Skin epidermis (tissue), 12 donors: ENCODE measurements at regions not wholly inside any gene's neighbourhood (a gene's known extent, or its start where the extent isn't known, plus 50 kb on each side); places are given as distances from the start of the nearest gene placed in this dataset.
"Not testable (repeated sequence)": the region's sequence is repeated elsewhere in the genome, so short reads cannot be mapped to it uniquely, and the experiment has no call there.

Experiments used
- H3K27ac ChIP-seq, 21 experiments: fragments of 200-600 bp; sonication (generic) in 11 of 21; one replicate each; pipeline ENCODE4 v1.5.0; 2020; ENCODE audit warnings: mild to moderate bottlenecking in 3 of 21, inconsistent platforms in 2 of 21, moderate library complexity in 2 of 21
- H3K4me3 ChIP-seq, 7 experiments: fragments of 200-600 bp; sonication (generic) in 2 of 7; one replicate each; pipeline ENCODE4 v1.5.0; 2020; ENCODE audit warnings: inconsistent platforms in 2 of 7, mild to moderate bottlenecking in 2 of 7, moderate library complexity in 1 of 7

DNA sequence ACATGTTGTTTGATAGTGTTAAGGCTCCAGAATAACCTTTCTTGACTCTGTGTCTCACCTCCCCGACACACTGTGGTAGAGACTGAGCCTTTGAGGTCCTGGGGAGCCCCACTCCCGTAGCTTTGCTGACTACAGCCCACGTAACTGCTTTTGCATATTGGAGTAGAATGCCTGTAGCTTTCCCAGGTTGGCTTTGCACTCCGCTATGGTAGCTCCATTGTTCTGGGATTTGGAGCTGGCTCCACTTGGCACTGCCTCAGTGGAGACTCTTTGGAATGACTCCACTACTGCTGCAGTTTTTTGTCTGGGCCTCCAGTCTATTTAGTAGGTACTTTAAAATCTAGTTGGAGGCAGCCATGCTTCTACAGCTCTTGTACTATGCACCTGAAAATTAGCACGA, 56.2 kb upstream of the ANXA1 start:
- no peak overlapping the region for H3K27ac ChIP-seq
- no peak overlapping the region for H3K4me3 ChIP-seq

DNA sequence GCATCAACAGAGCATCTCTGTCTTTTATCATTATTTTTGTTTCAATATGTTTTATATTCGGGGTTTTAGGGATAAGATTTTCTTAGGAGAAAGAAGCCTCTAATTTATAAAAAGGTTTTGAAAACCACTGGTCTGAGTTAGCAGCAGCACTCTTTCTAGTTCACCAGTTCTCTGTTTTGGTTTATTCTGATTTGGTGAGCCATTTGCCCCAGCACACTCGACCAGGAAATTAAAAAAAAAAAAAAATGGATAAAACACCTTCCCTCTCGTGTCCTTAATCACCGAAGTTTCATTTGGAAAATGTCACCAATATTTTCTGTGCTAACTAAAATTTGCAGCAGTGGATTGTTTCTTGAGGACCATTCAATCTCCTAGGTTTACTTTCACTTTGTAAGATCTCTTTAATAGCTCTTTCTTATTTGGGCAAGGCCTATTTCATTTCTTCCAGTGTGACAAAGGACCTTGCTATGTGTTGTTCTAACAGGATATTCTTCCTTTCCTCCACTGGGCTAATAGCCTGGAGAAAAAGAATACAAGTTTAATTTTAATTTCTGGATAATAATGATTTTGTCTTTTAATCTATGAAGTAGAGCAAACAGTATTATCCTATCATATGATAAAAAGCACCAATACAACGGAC, 57.8 kb upstream of the ANXA1 start:
- peak overlapping the region in 2 of 21 experiments; percentile 11 to 31 for H3K27ac ChIP-seq
- H3K4me3 ChIP-seq: no peak overlapping the region

- H3K4me3 ChIP-seq: no peak overlapping the region
- peak overlapping the region in 1 of 21 experiments; percentile 31 for H3K27ac ChIP-seq
Observed at GRCh38 chr9:73093016-73093739, 58.5 kb upstream of the ANXA1 start.

- no peak overlapping the region for H3K27ac ChIP-seq
- H3K4me3 ChIP-seq: no peak overlapping the region
Observed at GRCh38 chr9:73091909-73092308, 59.8 kb upstream of the ANXA1 start.

DNA sequence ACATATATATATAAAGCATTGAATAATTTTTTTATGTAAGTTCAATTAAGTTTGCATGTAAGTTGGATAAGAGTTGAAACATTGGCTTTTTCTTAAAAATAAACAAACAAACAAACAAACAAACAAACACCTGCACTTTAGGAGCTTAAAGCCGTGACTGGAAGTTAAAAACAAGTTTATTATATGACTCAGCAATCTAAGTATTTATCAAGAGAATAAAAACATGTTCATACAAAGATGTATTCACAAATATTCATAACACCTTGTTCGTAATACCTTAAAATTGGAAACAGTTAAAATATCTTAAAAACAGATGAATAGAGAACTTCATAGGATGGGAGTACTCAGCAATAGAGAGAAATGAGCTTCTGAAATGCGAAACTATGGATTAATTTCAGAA, 61.5 kb upstream of the ANXA1 start:
- Histone ChIP-seq H3K4me3 (no peak overlapping the region), H3K27ac (no peak overlapping the region)

DNA sequence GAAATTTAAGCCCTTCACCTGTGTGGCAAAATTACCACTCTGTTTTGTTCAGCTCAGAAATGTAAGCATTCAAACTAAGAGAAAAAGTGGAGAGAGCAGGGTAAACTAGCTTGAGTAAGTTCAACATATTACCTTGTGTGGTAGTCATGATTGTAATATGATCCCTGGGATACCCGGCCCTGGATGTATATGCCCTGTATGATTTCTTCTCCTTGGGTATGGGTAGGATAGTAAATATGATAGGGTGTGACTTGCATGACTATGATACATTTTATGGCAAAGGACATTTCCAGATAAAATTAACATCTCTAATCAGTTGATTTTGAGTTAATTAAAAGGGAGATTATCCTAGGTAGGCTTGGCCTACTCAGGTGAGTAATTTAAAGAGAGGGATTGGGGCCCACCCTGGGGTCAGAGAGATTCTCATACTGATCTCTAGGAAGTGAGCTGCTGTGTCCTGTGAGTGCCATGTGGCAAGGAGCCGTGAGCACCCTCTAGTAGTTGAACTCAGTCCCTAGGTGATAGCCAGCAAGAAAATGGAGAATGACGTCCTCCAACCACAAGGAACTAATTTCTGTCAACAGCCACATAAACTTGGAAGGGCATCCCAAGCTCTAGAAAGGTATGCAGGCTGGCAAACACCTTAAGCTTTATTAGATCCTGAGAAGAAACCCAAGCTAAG, 62.2 kb upstream of the ANXA1 start:
- no peak overlapping the region for H3K4me3 ChIP-seq
- H3K27ac ChIP-seq: no peak overlapping the region

DNA sequence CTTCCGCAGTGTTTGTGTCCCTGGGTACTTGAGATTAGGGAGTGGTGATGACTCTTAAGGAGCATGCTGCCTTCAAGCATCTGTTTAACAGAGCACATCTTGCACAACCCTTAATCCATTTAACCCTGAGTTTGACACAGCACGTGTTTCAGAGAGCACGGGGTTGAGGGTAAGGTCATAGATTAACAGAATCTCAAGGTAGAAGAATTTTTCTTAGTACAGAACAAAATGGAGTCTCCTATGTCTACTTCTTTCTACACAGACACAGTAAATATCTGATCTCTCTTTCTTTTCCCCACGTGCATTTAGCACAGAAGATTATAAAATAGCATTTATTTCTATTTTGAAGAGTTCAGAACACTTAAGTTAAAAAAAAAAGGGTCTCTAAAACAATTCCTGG, 63.8 kb upstream of the ANXA1 start:
- H3K27ac ChIP-seq, H3K4me3 ChIP-seq: not testable (repeated sequence)

- H3K4me3 ChIP-seq: no peak overlapping the region
- H3K27ac ChIP-seq: no peak overlapping the region
Observed at GRCh38 chr9:73083519-73083918, 68.1 kb upstream of the ANXA1 start.

DNA sequence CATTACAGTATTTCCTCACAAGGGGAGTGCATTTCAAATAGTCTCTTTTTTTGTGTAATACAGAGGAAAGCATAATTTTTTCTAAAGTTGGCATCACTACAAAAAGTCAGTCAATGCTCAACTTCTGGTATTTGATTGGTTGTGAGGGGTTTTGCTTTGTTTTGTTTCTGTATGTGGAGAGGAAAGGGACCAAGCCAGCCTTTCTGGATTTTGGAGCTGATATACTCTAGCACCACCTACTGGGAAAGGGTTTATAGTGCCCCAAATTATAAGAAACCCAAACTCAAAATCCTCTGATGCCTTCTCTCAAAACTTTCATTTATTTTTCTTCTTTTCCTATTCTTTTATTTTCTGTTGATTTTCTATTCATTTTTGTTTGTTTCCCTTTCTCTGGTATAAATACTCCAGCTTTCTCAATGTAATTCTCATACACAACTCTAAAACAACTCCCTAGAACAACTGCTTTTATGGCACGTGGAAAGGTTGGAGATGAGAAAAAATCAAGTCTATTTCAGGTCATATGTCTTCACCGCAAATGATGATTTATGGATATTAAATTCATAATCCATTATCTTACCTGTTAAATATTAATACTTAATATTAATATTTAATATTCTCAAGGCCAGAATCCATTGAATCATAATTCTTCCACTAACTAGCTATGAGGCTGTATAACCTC, 69.5 kb upstream of the ANXA1 start:
- Histone ChIP-seq H3K4me3 (no peak overlapping the region), H3K27ac (no peak overlapping the region)

- Histone ChIP-seq H3K27ac (no peak overlapping the region), H3K4me3 (no peak overlapping the region)
Observed at GRCh38 chr9:73080110-73080694, 71.5 kb upstream of the ANXA1 start.

- H3K4me3 ChIP-seq: no peak overlapping the region
- H3K27ac ChIP-seq: no peak overlapping the region
Observed at GRCh38 chr9:73079326-73079725, 72.3 kb upstream of the ANXA1 start.

DNA sequence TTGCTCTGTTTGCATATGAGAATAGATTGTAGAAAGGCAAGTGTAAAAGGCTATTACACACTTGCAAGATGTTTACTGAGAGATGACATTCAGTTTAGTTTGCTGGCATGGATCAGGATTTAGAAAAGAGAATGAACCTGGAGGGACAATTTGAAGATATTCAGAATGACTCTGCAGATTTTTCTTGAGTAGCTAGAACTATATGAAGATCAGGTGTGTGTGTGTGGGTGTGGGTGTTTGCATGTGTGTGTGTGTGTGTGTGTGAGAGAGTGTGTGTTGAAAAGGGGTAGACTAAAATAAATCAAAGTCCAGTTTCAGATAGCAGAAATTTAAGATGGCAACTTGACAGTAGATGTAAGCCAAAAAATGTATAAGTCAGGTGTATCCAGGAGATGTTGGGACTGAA, 74.0 kb upstream of the ANXA1 start:
- Histone ChIP-seq H3K4me3 (no peak overlapping the region), H3K27ac (no peak overlapping the region)

DNA sequence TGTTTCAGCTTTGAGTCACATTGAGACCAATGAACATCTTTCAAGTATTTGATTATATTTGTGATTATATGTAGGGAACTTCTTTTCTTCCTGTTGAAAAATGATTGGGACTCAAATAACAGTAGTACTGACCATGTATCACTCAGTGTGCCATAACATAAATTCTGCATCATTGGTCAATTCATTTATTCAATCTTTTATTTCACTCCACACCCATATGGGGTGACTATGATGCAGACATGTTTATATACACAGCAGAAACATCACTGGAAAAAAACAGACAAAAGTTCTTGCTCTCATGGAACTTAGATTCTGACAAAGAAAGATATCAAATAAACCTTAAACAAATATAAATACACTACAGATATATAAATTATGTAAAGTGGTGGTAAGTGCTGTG, 74.7 kb upstream of the ANXA1 start:
- Histone ChIP-seq H3K4me3 (no peak overlapping the region), H3K27ac (no peak overlapping the region)

DNA sequence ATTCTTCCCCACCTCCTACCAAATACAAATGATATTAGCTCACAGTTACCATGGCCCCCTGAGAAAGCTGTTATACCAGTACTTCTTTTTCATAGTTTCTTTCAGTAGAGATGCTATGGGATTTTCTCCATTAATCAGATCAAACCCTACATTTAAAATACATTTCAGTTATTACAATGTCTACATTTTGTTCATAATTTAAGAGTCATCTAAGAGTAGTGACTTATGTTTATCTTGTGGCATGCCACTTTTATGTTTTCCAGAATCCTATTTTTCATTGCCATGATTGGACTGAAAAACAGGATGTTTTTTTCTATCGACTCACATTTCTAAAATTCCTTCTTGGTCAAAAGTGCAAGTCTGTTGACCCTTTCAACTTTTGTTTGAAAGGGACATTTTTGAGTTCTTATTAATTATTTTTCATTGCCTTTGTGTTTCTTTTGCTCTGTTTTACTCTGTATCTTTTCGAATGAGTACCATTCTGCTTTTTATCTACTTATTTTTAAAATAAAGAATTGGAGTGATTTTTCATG, 77.4 kb upstream of the ANXA1 start:
- no peak overlapping the region for H3K4me3 ChIP-seq
- H3K27ac ChIP-seq: peak overlapping the region in 1 of 21 experiments; percentile 20

DNA sequence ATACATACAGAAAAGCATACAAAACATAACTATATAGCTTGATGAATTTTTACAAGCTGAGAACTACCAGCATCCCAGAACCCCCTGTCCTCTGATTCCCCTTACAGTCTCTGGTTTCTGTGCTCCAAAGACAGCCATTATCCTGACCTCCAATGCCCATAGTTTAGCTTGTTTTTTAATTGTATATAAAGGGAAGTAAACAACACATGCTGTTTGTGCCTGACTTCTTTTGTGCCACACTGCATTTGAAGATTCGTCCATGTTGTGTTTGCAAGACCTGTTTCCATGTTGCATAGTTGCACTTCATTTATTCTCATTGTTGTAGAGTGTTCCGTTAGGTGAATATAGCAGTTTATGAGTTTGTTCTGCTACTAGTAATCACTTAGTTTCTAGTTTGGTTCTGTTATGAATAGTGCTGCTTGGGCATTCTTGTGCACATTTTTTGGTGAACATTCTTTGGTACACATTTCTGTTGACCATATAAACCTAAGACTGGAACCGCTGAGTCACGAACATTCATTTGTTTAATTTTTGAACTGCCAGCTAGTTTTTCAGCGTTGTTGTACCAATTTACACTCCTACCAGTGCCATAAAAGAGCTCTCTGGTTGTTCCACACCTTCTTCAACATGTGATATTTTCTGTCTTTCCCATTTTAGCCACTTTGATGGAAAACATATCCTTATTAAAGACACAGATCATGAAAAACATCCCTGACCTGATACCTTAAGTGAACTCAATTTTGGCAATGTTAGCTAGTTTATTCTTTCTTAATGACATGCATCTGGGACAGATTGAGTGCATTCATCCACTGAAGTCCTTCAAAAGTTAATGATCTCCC, 78.1 kb upstream of the ANXA1 start:
- no peak overlapping the region for H3K4me3 ChIP-seq
- peak overlapping the region in 1 of 21 experiments; percentile 20 for H3K27ac ChIP-seq

DNA sequence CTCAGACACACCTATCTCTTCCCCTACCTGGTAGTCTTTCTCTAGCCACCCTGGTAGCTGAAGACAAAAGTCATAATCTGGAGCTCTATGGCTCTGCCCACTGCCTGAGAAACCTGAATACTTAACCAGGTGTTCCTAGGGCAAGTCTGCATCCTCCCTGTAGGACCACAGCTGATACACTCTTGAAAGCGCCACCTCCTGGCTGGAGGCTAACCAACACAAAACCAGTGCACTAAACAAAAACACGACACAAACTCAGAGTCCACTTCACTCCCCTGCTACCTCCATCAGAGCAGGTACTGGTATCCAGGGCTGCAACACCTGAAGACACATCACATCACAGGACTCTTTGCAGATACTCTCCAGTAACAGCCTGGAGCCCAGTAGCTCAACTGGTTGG, 84.6 kb upstream of the ANXA1 start:
- Histone ChIP-seq H3K27ac (no peak overlapping the region), H3K4me3 (no peak overlapping the region)

DNA sequence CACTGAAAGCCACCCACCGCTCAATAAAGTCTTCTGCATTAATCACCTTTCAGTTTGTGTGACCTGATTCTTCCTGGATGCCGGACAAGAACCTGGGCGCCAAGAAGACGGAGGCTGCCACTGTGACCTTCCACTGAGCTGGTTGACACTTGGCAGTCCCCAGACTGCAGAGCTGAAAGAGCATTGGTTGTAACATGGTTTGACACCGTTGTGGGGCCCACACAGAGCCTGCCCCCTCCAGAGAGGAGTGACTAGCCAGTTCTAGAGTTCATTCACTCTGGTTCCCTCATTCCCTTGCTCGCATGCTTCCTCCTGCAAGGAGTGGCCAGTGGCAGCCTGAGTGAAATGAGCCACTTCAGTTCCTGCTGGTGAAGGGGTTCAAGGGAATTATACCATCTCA, 86.2 kb upstream of the ANXA1 start:
- H3K27ac ChIP-seq: no peak overlapping the region
- no peak overlapping the region for H3K4me3 ChIP-seq

DNA sequence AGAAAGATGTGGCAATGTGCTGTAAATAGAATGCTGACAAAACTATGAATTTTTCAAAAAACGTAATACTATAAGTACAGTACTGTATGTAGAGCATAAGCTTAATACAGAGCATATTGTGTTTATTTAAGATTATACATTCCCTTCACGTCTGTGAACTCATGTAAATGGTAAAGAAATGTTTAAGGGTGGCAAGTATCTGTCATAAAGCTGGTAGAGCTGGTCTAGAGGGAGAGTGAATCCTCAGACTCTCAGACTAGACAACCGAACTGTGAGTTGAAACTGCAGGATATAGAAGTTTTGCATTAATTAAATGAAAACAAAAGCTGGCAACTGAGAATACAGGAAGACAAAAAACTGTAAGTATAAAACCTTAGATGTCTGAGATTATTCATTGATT, 87.3 kb upstream of the ANXA1 start:
- H3K4me3 ChIP-seq: no peak overlapping the region
- H3K27ac ChIP-seq: no peak overlapping the region

GRCh38 chr9:73061146-73061545, 90.5 kb upstream of the ANXA1 start:
- Histone ChIP-seq H3K4me3 (no peak overlapping the region), H3K27ac (no peak overlapping the region)
